Breast epithelium (tissue), 3 donors: ENCODE measurements at regions not wholly inside any gene's neighbourhood (a gene's known extent, or its start where the extent isn't known, plus 50 kb on each side); places are given as distances from the start of the nearest gene placed in this dataset.

Experiments
- CTCF ChIP-seq, 3 donors: fragments of 450-650 bp; IDR thresholded peaks; one replicate each; pipeline ENCODE4 v1.5.1; 2016 to 2017; ENCODE audit warnings: antibody characterized with exemption in 3 of 3, mild to moderate bottlenecking in 3 of 3, moderate library complexity in 3 of 3
- POLR2A ChIP-seq: fragments of 450-650 bp; IDR thresholded peaks from one replicate; pipeline ENCODE4 v1.6.1; 2016; ENCODE audit warnings: antibody characterized with exemption, mild to moderate bottlenecking, moderate library complexity
- POLR2AphosphoS5 ChIP-seq, 3 donors: sonication (generic); formaldehyde crosslinking; IDR thresholded peaks; one replicate each; pipeline ENCODE4 v1.6.1; 2017; ENCODE audit warnings: antibody characterized with exemption in 3 of 3

- no peak for TF ChIP-seq CTCF (IDR thresholded peaks at IDR 0.05)
- no peak for TF ChIP-seq POLR2A
- no peak for TF ChIP-seq POLR2AphosphoS5 (IDR thresholded peaks at IDR 0.05)
Observed at GRCh38 chr16:80039777-80040176, 439.2 kb upstream of the MAF start.
